GM12892 (cell line): ENCODE measurements at regions not wholly inside any gene's neighbourhood (a gene's known extent, or its start where the extent isn't known, plus 50 kb on each side); places are given as distances from the start of the nearest gene placed in this dataset.

Source experiments
- POLR2A ChIP-seq: IDR thresholded peaks from 2 replicates; pipeline ENCODE4 v1.6.1; 2011; ENCODE audit warnings: low read depth, low read length, control low read depth
- TAF1 ChIP-seq: IDR thresholded peaks from 2 replicates; pipeline ENCODE4 v1.6.1; 2011; ENCODE audit warnings: low read depth, mild to moderate bottlenecking, control low read depth, low read length, borderline replicate concordance

GRCh38 chr9:107932046-107932445 lies 442.5 kb upstream of the KLF4 start:
- TF ChIP-seq TAF1 (no peak), POLR2A (no peak)
